Loucy (cell line): ENCODE measurements at regions not wholly inside any gene's neighbourhood (a gene's known extent, or its start where the extent isn't known, plus 50 kb on each side); places are given as distances from the start of the nearest gene placed in this dataset.

Experiments used
- CTCF ChIP-seq: fragments of 200-600 bp; sonication (generic); conservative IDR thresholded peaks from 2 replicates; pipeline ENCODE4 v1.5.1; 2014; ENCODE audit warnings: mild to moderate bottlenecking, antibody characterized with exemption, low read length
- EZH2phosphoT487 ChIP-seq: fragments of 200-600 bp; IDR thresholded peaks from 2 replicates; pipeline ENCODE4 v1.6.1; 2018; ENCODE audit warnings: antibody characterized with exemption, mild to moderate bottlenecking, moderate library complexity, borderline replicate concordance

GRCh38 chr5:152271420-152271819 is 133.7 kb downstream of the NMUR2 start:
- TF ChIP-seq EZH2phosphoT487 (no peak), CTCF (0 out of 2 replicates have a peak, but pooled peaks have one; percentile 16)
